A673 (cell line): ENCODE measurements at regions not wholly inside any gene's neighbourhood (a gene's known extent, or its start where the extent isn't known, plus 50 kb on each side); places are given as distances from the start of the nearest gene placed in this dataset.

Experiments used
- EZH2 ChIP-seq: fragments of 200-600 bp; sonication (generic); IDR thresholded peaks from 2 replicates; pipeline ENCODE4 v1.6.1; 2017; ENCODE audit warnings: borderline replicate concordance, low read depth, mild to moderate bottlenecking, mixed read lengths, antibody characterized with exemption, low read length; ENCODE audit not compliant: poor library complexity, severe bottlenecking
- TF ChIP-seq, protein P1 (sequence below): fragments of 300-800, 200-600 bp; sonication (generic); conservative IDR thresholded peaks from 2 replicates; pipeline ENCODE4 v1.5.1; 2017; ENCODE audit warnings: low read depth, mild to moderate bottlenecking, antibody characterized with exemption, low read length, moderate library complexity, mixed read lengths

DNA sequence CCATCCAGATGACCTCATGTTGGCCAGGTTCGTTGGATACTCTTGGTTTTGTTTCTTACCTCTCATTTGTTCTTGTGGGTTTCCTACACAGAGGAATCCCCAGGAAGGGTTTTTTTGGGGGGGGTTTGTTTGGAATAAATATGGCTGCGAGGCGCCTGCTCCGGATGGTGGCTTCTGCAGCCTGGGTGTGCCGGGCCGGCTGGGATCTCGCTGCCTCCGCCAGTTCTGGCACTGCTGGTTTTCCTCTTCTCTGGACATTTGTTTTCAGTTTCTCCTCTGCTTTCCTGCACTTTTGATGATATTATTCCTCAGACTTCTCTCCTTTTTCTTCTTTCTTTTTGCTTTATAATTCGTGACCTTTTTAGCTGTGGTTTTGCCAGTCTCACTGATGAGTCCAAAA, 187.4 kb downstream of the OR4M2 start:
- TF ChIP-seq, protein P1, sequence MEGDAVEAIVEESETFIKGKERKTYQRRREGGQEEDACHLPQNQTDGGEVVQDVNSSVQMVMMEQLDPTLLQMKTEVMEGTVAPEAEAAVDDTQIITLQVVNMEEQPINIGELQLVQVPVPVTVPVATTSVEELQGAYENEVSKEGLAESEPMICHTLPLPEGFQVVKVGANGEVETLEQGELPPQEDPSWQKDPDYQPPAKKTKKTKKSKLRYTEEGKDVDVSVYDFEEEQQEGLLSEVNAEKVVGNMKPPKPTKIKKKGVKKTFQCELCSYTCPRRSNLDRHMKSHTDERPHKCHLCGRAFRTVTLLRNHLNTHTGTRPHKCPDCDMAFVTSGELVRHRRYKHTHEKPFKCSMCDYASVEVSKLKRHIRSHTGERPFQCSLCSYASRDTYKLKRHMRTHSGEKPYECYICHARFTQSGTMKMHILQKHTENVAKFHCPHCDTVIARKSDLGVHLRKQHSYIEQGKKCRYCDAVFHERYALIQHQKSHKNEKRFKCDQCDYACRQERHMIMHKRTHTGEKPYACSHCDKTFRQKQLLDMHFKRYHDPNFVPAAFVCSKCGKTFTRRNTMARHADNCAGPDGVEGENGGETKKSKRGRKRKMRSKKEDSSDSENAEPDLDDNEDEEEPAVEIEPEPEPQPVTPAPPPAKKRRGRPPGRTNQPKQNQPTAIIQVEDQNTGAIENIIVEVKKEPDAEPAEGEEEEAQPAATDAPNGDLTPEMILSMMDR = no peak
- TF ChIP-seq EZH2 = no peak
